Posterior cingulate gyrus (tissue), 11 donors: ENCODE measurements at regions not wholly inside any gene's neighbourhood (a gene's known extent, or its start where the extent isn't known, plus 50 kb on each side); places are given as distances from the start of the nearest gene placed in this dataset.

Experiments used
- DNase-seq, 10 donors: peaks; one replicate each; pipeline versions ENCODE4 v3.0.0 to v3.0.0-alpha.2; 2020 to 2021; ENCODE audit warnings: mixed read lengths in 3 of 10
- intact Hi-C: fragments of 100-400 bp; cut with DNase I; formaldehyde crosslinking; loops from one replicate; pipeline ENCODE4 v1.15.1; 2023

GRCh38 chr21:39033878-39034589 lies 149.2 kb downstream of the PSMG1 start:
- no peak for DNase-seq
- intact Hi-C loops = no loop called here

- intact Hi-C loops = no loop called here
- DNase-seq = no peak
These were observed 153.1 kb downstream of the PSMG1 start for GRCh38 chr21:39029900-39030884.

GRCh38 chr21:39029086-39029755 lies 154.0 kb downstream of the PSMG1 start:
- no peak for DNase-seq

GRCh38 chr21:39025198-39025597 lies 158.1 kb downstream of the PSMG1 start:
- no peak for DNase-seq
- intact Hi-C loops = no loop called here

More at GRCh38 chr21:39029086-39029755, 154.0 kb downstream of the PSMG1 start:
- intact Hi-C loops = no loop called here

GRCh38 chr21:39024538-39024937 lies 158.7 kb downstream of the PSMG1 start:
- DNase-seq = no peak
- intact Hi-C loops = no loop called here

- DNase-seq = peak in 1 of 10 donors; percentile 85
- intact Hi-C loops = no loop called here
These were observed 160.2 kb downstream of the PSMG1 start for GRCh38 chr21:39022863-39023693.

GRCh38 chr21:39022466-39022862 lies 160.8 kb downstream of the PSMG1 start:
- no peak for DNase-seq
- intact Hi-C loops = no loop called here

- no peak for DNase-seq
- intact Hi-C loops = no loop called here
These were observed 161.2 kb downstream of the PSMG1 start for GRCh38 chr21:39022035-39022434.

GRCh38 chr21:39021478-39021832 lies 161.8 kb downstream of the PSMG1 start:
- intact Hi-C loops = no loop called here
- DNase-seq = no peak

GRCh38 chr21:39020751-39021477 lies 162.3 kb downstream of the PSMG1 start:
- intact Hi-C loops = no loop called here
- no peak for DNase-seq

GRCh38 chr21:39018730-39019129 lies 164.5 kb downstream of the PSMG1 start:
- intact Hi-C loops = no loop called here
- DNase-seq = no peak

GRCh38 chr21:39016740-39017315 lies 166.4 kb downstream of the PSMG1 start:
- intact Hi-C loops = no loop called here
- DNase-seq = peak in 2 of 10 donors; percentile 13 to 76

- DNase-seq = no peak
These were observed 168.5 kb downstream of the PSMG1 start for GRCh38 chr21:39014747-39015146.

GRCh38 chr21:39012326-39013230 lies 170.7 kb downstream of the PSMG1 start:
- peak in 2 of 10 donors; percentile 27 to 34 for DNase-seq
- intact Hi-C loops = no loop called here

More at GRCh38 chr21:39014747-39015146, 168.5 kb downstream of the PSMG1 start:
- intact Hi-C loops = no loop called here

GRCh38 chr21:39011911-39012310 lies 171.3 kb downstream of the PSMG1 start:
- DNase-seq = peak in 2 of 10 donors; percentile 8 to 68
- intact Hi-C loops = no loop called here

GRCh38 chr21:39010629-39011404 lies 172.4 kb downstream of the PSMG1 start:
- DNase-seq = peak in 2 of 10 donors; percentile 64 to 83

GRCh38 chr21:39009587-39010225 lies 173.5 kb downstream of the PSMG1 start:
- DNase-seq = peak in 2 of 10 donors; percentile 65 to 78
- intact Hi-C loops = no loop called here

More at GRCh38 chr21:39010629-39011404, 172.4 kb downstream of the PSMG1 start:
- intact Hi-C loops = no loop called here
